ENCODE measurements at regions not wholly inside any gene's neighbourhood (a gene's known extent, or its start where the extent isn't known, plus 50 kb on each side); places are given as distances from the start of the nearest gene placed in this dataset.
"Not testable (repeated sequence)": the region's sequence is repeated elsewhere in the genome, so short reads cannot be mapped to it uniquely, and the experiment has no call there.

DNA sequence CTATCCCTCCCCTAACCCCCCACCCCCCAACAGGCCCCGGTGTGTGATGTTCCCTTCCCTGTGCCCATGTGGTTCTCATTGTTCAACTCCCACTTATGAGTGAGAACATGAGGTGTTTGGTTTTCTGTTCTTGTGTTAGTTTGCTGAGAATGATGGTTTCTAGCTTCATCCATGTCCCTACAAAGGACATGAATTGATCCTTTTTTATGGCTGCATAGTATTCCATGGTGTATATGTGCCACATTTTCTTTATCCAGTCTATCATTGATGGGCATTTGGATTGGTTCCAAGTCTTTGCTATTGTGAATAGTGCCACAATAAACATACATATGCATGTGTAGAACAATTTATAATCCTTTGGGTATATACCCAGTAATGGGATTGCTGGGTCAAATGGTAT lies 612.1 kb upstream of the ADGRB3 start:
- DNase-seq, result not testable (repeated sequence)

DNA sequence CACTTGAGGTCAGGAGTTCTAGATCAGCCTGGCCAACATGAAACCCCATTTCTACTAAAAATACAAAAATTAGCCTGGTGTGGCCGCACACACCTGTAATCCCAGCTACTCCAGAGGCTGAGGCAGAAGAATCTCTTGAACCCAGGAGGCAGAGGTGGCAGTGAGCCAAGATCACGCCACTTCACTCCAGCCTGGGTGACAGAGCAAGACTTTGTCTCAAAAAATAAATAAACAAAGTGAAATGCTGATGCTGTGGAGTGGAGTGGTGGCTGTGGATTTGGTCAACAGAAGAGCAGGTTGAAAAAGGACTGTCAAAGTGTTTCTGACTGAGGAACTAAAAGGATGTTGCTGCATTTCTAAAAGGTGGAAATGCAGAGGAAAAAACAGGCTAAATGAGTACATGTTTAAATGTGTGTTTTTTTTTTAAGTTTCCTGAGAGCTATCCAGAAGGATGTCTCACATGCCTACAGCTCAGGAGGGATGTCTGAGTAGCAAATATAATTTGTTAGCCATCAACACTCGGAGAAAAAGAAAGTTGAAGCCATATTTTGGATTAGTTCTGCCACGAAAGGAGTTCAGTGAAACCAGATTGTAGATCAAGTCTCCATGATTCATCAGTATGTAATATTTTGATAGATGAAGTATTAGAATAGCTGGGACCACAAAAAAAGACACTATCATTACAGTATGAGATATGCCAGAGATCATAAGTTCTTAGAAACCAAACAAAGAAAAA lies 621.1 kb upstream of the ADGRB3 start:
- DNase-seq, result no peak

DNA sequence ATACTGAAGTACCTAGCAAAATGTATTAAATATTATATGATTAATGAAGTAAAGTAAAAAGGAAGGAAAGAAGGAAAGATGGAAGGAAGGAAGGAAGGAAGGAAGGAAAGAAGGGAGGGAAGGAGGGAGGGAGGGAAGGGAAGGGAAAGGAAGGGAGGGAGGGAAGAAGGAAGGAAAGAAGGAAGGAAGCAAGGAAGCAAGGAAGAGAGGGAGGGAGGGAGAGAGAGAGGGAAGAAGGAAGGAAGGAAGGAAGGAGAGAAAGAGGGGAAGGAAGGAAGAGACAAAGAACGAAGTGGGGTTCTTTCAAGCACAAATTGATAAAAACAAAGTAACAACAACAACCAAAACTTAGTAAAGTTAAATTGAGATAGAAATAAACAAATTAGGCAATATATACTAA lies 622.3 kb upstream of the ADGRB3 start:
- DNase-seq, result no peak

DNA sequence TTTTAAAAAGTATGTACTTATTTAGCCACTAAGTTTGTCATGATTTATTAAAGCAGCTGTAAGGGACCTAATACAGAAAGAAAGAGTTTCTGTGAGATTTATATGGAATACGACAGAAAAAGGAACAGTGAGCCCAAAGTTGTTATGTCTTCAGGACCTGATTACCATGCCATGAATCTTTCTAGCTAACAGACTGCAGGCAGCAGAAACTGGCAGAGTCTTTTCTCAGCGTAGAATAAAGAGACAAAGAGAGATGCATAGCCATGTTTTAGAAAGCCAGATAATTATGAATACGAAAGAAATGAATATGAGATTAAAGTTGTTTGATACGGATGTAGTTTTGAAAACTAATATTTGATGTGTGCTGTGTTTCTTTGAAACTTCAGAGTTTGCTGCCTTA lies 624.1 kb upstream of the ADGRB3 start:
- DNase-seq, result no peak

DNA sequence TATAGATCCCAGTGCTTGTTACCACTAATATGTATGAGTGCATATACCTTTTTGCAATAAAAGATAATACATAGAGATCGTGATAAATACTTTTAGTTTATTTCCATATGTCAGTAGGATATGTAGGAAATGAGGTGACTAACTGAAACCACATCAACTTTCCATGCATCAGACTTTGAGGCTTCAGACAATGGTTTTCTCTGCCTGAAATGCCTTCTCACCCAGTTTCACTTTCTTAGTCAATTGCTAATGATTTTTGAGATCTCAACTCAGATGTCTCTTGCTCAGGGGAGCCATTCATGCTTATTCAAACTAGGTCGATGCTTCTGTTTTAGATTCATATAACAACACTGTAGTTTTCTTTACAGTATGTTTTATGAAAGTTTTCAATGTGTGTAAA lies 626.6 kb upstream of the ADGRB3 start:
- no peak for DNase-seq

DNA sequence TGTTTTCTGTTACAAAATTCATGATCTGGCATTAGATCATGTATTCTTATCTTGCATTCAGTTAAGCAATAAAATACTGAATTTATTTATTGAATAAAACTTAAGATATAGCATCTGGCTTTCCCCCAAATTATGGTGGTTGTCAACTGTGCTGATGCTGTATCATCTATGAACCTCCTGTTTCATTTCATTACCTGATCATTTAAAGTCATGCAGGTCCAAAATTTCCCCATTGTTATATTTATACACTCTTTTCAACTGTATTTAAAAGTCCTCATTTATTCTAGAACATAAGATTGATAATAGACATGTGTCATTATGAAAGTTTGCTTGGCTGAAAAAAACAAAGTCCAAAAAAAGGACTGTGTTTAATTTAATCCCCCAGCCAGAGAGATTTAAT lies 627.4 kb upstream of the ADGRB3 start:
- DNase-seq, result no peak

DNA sequence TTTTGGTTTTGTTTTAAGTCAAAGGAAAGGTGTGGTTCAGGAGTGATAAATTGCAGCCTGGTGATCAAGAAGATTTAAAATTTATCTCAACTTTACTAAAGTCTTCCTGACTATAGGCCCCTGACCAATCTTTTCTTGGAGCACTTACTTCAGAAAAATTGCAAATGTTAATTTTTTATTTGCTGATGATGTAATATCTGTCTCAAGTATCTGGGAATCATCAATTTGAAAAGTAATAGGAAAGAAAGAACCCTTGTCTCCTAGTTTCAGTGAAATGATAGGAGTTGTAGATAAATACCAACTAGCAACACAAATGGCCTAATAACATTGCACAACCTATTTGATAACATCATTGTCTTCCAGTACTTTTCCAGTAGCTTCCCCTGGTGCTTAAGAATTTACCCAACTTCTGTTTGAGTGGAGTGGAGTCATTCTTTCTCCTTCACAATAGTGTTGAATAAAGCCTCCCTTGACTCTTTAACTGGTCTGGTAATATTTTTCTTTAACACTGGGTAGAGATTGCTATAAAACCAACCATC lies 648.3 kb upstream of the ADGRB3 start:
- DNase-seq, result no peak

DNA sequence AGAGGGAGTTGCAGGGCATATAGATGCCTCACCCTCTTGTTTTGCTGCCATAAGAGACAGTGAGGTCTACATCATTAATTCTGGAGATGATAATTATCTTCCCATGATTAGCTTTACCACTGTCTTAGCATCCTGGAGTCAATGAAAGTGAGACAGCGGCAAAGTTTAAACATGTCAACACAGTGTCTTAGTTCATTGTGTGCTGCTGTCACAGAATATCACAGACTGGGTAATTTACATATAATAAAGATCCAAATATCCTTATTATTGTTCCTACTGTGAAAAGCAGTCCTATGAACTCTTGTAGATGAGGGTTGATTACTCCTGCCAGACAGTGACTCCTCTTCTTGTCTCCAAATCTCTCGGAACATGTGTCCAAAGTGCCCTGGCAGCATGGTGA lies 658.6 kb upstream of the ADGRB3 start:
- no peak for DNase-seq

DNA sequence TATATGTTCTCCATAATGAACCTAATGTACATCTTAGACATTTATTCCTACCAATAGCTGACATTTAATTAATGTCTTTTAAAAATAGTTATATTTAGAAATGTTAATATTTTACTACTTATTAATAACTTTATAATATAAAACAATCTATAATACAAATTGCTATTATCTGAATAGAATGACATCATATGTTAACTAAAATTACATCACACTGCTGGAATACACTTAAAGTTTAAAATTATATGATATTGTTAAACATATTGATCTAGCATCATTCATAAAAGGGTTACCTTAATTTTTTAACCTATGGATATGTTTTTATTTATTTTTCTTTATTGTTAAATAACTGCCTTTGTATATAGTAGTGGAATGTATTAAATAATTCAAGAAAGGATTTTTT lies 660.2 kb upstream of the ADGRB3 start:
- DNase-seq, result no peak

DNA sequence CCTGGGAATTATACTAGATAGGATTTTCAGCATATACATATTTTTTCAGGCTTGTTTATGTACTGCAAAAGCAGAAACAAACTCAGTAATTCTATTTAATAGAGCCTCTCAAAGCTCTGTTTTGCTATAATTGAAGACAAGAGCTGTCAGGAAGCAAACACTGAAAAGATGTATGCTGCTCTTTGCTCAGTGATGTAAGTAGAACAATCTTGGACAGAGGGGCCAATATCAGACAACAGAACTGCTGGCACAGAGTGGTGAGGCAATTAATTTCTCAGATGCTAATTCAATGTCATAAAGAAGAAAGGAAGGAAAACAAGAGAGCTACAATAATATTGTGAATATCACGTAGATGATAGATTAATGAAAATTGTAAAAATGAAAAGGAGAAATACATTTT lies 663.3 kb upstream of the ADGRB3 start:
- DNase-seq, result no peak

DNA sequence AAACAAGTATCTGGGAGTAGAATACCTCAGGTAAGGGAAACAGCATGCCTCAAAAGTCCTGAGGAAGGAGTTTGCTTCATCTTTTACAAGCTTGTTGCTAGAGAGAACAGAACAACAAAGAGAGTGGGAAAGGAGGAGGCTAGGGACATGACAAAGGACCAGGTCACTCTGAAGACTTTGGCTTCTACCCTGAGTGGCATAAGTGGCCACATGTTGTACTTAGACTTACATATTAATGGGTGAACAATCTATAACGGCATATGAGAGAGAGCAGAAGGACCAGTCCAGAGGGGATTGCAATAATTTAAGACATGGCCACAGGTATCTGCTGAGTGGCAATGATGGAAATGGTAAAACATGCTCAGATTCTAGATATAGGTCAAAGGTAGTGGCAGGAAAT lies 668.3 kb upstream of the ADGRB3 start:
- DNase-seq, result no peak

DNA sequence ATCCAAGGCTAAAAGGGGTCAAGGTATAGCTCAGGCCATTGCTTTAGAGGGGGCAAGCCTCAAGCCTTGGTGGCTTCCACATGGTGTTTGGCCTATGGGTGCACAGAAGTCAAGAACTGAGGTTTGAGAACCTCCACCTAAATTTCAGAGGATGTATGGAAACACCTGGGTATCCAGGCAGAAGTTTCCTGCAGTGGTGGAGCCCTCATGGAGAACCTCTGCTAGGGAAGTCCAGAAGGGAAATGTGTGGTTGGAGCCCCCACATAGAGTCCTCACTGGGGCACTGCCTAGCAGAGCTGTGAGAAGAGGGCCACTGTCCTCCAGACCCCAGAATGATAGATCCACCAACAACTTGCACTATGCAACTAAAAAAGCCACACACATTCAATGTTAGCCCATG lies 678.7 kb upstream of the ADGRB3 start:
- DNase-seq, result no peak

DNA sequence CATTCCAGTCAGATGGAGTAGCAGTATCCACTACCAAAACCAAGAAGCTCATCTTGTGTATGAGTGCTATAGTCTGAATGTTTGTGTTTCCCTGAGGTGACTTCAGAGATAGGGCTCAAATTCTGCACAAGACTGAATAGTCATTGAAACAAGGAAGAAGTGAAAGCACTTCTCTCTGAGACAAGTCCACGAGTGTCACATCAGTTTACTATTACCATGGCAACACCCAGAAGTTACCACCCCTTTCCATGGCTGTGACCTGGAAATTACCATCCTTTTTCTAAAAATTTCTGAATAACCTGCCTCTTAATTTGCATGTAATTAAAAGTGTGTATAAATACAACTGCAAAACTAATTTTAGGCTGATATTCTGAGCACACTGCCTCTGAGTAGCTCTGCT lies 682.1 kb upstream of the ADGRB3 start:
- DNase-seq, result no peak

DNA sequence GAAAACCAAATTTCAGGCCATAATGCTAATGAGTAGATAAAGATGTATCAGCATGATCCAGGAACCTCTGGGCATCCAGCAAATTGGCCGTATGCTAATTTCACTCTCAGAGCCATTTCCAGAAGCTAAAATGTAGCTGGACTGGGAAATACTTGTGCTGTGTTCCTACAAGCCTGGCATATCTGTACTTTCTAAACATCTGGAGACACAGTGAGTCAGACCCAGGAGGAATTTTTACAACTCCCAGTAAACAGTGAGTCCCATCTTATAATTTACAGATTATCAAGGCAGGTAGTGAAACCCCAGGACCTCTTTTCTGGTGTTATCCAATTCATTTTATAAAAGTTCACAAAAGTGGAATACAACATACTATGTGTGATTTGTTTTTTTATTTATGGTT lies 683.0 kb upstream of the ADGRB3 start:
- no peak for DNase-seq

DNA sequence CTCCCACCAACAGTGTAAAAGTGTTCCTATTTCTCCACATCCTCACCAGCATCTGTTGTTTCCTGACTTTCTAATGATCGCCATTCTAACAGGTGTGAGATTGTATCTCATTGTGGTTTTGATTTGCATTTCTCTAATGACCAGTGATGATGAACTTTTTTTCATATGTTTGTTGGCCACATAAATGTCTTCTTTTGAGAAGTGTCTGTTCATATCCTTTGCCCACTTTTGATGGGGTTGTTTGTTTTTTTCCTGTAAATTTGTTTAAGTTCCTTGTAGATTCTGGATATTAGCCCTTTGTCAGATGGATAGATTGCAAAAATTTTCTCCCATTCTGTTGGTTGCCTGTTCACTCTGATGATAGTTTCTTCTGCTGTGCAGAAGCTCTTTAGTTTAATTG lies 687.3 kb upstream of the ADGRB3 start:
- not testable (repeated sequence) for DNase-seq

DNA sequence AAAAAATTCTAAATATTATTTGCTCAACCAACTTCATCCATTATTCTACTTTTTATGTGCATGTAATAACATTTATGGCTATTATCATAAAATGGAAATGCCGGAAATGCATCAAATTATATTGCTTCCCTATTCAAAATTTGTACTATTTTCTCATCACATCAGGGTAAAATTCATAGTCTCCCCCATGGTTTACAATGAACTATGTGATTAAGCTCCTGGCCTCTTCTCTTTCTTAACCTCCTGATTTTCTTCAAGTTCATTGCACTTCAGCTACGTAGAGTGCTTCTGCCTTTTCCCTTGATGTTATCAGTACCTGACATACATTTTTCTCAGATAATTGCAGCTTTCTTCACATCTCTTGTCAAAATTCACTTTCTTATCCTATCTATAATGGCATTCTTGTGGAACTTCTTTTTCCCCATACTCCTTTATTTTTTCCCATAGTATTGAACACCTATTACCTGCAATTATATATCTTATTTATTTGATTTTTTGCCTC lies 699.1 kb upstream of the ADGRB3 start:
- DNase-seq, result no peak

DNA sequence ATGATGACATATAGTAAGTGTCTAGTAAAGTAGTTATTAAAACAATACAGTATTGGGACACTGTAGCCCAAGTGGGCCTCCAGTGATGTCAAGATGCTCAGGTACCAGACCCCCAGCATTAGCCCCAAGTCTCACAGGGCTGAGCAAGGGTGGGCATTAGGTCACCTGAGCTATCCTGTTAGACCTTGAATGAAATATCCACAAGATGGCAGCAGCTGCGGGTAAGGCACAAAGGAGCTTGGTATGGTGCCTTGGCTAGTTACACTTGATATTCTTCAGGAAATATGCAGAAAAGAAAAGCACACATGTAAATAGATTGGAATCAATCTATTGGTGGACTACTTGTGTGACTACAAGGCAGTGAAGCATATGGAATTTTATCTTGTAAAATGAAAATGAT lies 701.8 kb upstream of the ADGRB3 start:
- DNase-seq, result no peak

DNA sequence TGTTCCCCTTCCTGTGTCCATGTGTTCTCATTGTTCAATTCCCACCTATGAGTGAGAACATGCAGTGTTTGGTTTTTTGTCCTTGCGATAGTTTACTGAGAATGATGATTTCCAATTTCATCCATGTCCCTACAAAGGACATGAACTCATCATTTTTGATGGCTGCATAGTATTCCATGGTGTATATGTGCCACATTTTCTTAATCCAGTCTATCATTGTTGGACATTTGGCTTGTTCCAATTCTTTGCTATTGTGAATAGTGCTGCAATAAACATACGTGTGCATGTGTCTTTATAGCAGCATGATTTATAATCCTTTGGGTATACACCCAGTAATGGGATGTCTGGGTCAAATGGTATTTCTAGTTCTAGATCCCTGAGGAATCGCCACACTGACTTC lies 712.5 kb upstream of the ADGRB3 start:
- DNase-seq, result not testable (repeated sequence)

DNA sequence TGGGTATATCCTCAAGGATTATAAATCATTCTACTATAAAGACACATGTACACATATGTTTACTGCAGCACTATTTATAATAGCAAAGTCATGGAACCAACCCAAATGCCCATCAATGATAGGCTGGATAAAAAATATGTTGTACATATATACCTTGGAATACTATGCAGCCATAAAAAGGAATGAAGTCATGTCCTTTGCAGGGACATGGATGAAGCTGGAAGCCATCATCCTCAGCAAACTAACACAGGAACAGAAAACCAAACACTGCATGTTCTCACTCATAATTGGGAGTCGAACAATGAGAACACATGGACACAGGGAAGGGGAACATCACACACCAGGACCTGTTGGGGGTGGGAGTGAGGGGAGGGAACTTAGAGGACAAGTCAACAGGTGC lies 715.0 kb upstream of the ADGRB3 start:
- DNase-seq, result not testable (repeated sequence)

DNA sequence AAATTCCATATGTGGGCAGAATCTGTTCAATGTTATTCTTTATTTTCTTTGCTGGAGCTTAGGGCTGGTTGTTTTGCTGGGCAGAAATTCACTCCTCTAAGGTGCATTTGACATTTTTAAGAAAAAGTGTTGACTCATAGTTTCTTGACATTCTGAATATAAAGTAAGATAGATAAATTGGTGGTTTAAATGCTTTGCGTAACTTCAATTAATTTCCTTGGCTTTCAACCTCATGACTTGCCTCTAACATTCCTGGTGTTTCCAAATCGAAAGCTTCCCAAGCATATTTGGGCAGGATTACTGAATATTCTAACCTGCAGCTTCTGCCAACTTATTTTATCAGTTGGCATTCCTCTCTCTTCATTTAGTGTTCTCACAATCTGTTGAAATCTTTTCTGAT lies 718.7 kb upstream of the ADGRB3 start:
- no peak for DNase-seq

DNA sequence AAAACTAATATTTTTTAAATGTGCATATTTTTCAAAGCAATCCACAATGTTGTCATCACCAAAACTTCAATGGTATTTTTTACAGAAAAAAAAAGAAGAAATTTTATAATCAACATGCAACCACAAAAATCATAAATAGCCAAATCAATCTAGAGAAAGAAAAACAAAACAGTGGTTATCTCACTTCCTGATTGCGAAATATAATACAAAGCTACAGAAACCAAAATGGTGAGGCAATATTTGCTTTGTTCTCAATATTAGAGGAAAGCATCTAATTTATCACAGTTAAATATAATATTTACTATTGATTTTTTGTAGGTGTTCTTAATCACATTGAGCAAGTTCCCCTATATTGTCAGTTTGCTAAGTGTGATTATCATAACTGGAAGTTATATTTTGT lies 720.7 kb upstream of the ADGRB3 start:
- no peak for DNase-seq

DNA sequence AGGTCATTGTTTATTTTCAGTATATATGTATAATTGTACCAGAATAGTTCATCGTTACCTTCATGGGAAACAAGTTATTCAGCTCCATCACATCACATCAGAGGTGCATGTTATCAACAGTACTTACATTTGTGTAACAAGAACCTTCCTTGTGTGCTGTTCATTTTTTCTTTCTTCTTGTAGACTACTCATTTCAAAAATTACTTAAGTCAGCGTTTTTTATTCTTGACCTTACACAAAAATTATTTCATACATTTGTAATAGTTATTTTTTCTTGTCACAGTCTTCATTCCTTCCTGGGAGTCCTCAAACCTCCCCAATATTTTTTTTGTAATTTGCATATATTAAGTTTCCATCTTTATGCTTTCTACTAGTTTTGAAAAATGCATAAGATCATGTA lies 725.7 kb upstream of the ADGRB3 start:
- no peak for DNase-seq

DNA sequence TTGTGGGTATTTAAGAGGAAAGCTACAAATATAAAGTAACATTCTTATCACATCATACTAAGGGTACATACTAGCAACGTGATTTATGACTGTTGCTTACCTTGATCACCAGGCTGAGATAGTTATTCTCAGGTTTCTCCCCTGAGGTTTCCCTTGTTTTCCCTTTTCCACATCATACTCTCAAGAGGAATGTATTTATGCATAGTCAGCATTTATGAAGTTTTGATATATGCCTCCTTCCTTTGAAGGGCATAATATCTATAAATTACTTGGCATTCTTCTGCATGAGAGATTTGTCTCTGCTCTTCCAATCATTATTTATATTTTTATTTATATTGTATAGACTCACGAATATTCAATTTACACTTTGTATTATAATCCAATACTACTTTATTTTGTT lies 726.7 kb upstream of the ADGRB3 start:
- no peak for DNase-seq

DNA sequence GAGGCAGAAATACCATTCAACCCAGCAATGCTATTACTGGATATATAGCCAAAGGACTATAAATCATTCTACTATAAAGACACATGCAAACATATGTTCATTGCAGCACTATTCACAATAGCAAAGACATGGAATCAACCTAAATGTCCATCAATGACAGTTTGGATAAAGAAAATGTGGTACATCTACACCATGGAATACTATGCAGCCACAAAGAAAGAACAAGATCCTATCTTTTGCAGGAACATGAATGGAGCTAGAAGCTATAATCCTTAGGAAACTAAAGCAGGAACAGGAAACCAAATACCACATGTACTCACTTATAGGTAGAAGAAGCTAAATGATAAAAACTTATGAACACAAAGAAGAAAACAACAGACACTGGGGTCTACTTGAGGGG lies 730.3 kb upstream of the ADGRB3 start:
- not testable (repeated sequence) for DNase-seq
